ENCODE measurements at regions not wholly inside any gene's neighbourhood (a gene's known extent, or its start where the extent isn't known, plus 50 kb on each side); places are given as distances from the start of the nearest gene placed in this dataset.

- TF ChIP-seq CTCF (IDR thresholded peaks at IDR 0.05), result no peak
- no peak for TF ChIP-seq POLR2A (IDR thresholded peaks at IDR 0.05)
- TF ChIP-seq EP300 (IDR thresholded peaks at IDR 0.05), result no peak
These were observed 568.3 kb downstream of the FSCB start for GRCh38 chr14:43938588-43939281.

Measured in gastroesophageal sphincter (tissue), 3 donors.